ENCODE measurements at regions not wholly inside any gene's neighbourhood (a gene's known extent, or its start where the extent isn't known, plus 50 kb on each side); places are given as distances from the start of the nearest gene placed in this dataset.

GRCh38 chr12:88328090-88328489 is 186.0 kb downstream of the TMTC3 start:
- TF ChIP-seq, protein P1, sequence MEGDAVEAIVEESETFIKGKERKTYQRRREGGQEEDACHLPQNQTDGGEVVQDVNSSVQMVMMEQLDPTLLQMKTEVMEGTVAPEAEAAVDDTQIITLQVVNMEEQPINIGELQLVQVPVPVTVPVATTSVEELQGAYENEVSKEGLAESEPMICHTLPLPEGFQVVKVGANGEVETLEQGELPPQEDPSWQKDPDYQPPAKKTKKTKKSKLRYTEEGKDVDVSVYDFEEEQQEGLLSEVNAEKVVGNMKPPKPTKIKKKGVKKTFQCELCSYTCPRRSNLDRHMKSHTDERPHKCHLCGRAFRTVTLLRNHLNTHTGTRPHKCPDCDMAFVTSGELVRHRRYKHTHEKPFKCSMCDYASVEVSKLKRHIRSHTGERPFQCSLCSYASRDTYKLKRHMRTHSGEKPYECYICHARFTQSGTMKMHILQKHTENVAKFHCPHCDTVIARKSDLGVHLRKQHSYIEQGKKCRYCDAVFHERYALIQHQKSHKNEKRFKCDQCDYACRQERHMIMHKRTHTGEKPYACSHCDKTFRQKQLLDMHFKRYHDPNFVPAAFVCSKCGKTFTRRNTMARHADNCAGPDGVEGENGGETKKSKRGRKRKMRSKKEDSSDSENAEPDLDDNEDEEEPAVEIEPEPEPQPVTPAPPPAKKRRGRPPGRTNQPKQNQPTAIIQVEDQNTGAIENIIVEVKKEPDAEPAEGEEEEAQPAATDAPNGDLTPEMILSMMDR (IDR thresholded peaks at IDR 0.05; ENCODE audit: low read depth, low read length) = no peak
- TF ChIP-seq MYC (IDR thresholded peaks at IDR 0.05; ENCODE audit: low read depth, low read length) (no peak), POLR2A (IDR thresholded peaks at IDR 0.05; ENCODE audit: extremely low read depth, insufficient read length) (no peak)
